ENCODE measurements at regions not wholly inside any gene's neighbourhood (a gene's known extent, or its start where the extent isn't known, plus 50 kb on each side); places are given as distances from the start of the nearest gene placed in this dataset.
A peak's percentile ranks its signal among the peaks of the same experiment; 100 is the strongest.

DNA sequence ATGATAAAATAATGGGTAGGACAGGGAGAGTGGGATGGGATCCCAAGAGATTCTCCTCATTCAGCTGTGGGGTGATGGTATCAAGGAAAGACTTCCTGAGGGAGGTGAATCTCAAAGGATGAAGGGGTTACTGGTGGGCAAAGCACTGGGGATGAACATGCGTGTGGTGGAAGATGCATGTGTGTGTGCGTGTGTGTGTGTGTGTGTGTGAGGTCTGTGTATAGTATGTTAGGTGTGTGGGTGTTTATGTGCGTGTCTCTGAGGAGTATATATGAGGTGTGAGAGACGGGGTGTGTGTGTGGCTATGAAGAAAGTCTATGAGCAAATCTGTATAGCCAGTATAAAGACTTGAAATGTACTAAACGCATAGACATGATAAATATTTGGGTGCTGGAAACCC is 220.0 kb upstream of the MYLIP start:
- TF ChIP-seq, protein P1, sequence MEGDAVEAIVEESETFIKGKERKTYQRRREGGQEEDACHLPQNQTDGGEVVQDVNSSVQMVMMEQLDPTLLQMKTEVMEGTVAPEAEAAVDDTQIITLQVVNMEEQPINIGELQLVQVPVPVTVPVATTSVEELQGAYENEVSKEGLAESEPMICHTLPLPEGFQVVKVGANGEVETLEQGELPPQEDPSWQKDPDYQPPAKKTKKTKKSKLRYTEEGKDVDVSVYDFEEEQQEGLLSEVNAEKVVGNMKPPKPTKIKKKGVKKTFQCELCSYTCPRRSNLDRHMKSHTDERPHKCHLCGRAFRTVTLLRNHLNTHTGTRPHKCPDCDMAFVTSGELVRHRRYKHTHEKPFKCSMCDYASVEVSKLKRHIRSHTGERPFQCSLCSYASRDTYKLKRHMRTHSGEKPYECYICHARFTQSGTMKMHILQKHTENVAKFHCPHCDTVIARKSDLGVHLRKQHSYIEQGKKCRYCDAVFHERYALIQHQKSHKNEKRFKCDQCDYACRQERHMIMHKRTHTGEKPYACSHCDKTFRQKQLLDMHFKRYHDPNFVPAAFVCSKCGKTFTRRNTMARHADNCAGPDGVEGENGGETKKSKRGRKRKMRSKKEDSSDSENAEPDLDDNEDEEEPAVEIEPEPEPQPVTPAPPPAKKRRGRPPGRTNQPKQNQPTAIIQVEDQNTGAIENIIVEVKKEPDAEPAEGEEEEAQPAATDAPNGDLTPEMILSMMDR (conservative IDR thresholded peaks at IDR 0.05): no peak
- Histone ChIP-seq H3K79me1 (ENCODE audit: insufficient read depth, low read depth, low read length, poor library complexity, severe bottlenecking) (no peaks in the 10 kb centered on the region), H3K79me2 (ENCODE audit: insufficient read depth, low read length) (no peaks in the 10 kb centered on the region), H4K91ac (ENCODE audit: insufficient read length, low read depth, low read length) (no peak overlapping the region), H3K18ac (ENCODE audit: insufficient read length, low read depth, low read length) (no peak overlapping the region), H2BK5ac (ENCODE audit: insufficient read length, low read length) (no peak overlapping the region), H3K9me3 (ENCODE audit: control insufficient read depth, low read depth, low read length) (no peaks in the 10 kb centered on the region), H3K27ac (ENCODE audit: insufficient read length, low read depth, low read length) (no peak overlapping the region), H3K56ac (ENCODE audit: insufficient read length, low read depth, low read length) (no peak overlapping the region), H3K27me3 (ENCODE audit: insufficient read depth, low read length) (no peaks in the 10 kb centered on the region), H3K23me2 (ENCODE audit: insufficient read length, low read depth, low read length, poor library complexity, severe bottlenecking) (no peaks in the 10 kb centered on the region), H4K5ac (ENCODE audit: insufficient read length, low read depth, low read length) (no peak overlapping the region), H3K23ac (ENCODE audit: insufficient read length, low read depth, low read length) (no peak overlapping the region), H3K4me1 (ENCODE audit: insufficient read depth, low read length) (peaks cover 33% of the 10 kb centered on the region; the same call in 1 of the 2 replicates), H2AK5ac (ENCODE audit: insufficient read length, low read length) (no peak overlapping the region), H3K14ac (ENCODE audit: insufficient read depth, low read length) (no peak overlapping the region), H2BK12ac (ENCODE audit: insufficient read length, low read depth, low read length) (no peak overlapping the region), H3K4me2 (ENCODE audit: insufficient read depth, insufficient read length, low read length) (no peak overlapping the region), H2BK20ac (ENCODE audit: low read depth, low read length, poor library complexity, severe bottlenecking) (no peak overlapping the region), H3K4ac (ENCODE audit: low read depth, low read length) (no peak overlapping the region), H4K8ac (replicated peaks; ENCODE audit: insufficient read length, low read depth, low read length) (no peak overlapping the region), H2BK120ac (ENCODE audit: low read depth, low read length, poor library complexity, severe bottlenecking) (no peak overlapping the region), H4K20me1 (ENCODE audit: control insufficient read depth, insufficient read depth, insufficient read length) (no peaks in the 10 kb centered on the region), H3K9ac (ENCODE audit: extremely low read depth, insufficient read length, low read length) (no peak overlapping the region), H3T11ph (ENCODE audit: low read length) (no peak overlapping the region), H2AFZ (ENCODE audit: low read length) (no peak overlapping the region), H2BK15ac (ENCODE audit: low read depth, low read length) (no peak overlapping the region)
- Mint-ChIP-seq H3K4me1 (peaks cover 87 to 88% of the 10 kb centered on the region in 2 experiments), H3K36me3 (ENCODE audit: insufficient read depth in 1 of 3, low read depth in 3 of 3) (no peaks in the 10 kb centered on the region; a peak in 1 of 7 replicates), H3K27ac (peak overlapping the region in 1 of 3 experiments; percentile 3; a peak in 4 of 7 replicates), H3K4me3 (no peak overlapping the region), H3K9me3 (peaks cover 0 to 2% of the 10 kb centered on the region in 2 experiments; a peak in 3 of 5 replicates), H3K27me3 (ENCODE audit: low read depth) (no peaks in the 10 kb centered on the region)
- no peak for DNase-seq
- WGBS (ENCODE audit: extremely low coverage, insufficient read length, low lambda C conversion rate): 100% methylated on average over 2 of the region's 5 CpGs
